Choroid plexus epithelial cell (primary cell): ENCODE measurements at regions not wholly inside any gene's neighbourhood (a gene's known extent, or its start where the extent isn't known, plus 50 kb on each side); places are given as distances from the start of the nearest gene placed in this dataset.
"Not testable (repeated sequence)": the region's sequence is repeated elsewhere in the genome, so short reads cannot be mapped to it uniquely, and the experiment has no call there.

ENCODE experiments used
- DNase-seq: peaks from one replicate; pipeline ENCODE4 v3.0.0-alpha.2; 2010; ENCODE audit warnings: low read depth
- H3K4me3 ChIP-seq: 2 replicates; pipeline ENCODE4 v1.5.1; 2011; ENCODE audit warnings: low read depth, mild to moderate bottlenecking, control low read depth, low read length, moderate library complexity
- CTCF ChIP-seq: conservative IDR thresholded peaks from 2 replicates; pipeline ENCODE4 v1.5.1; 2011; ENCODE audit warnings: low read depth, mild to moderate bottlenecking, control low read depth, inconsistent platforms, low read length, moderate library complexity

GRCh38 chr12:90682398-90682797 lies 272.6 kb downstream of the CCER1 start:
- H3K4me3 ChIP-seq: no peak overlapping the region
- no peak for TF ChIP-seq CTCF
- peak; percentile 58 for DNase-seq

- H3K4me3 ChIP-seq: no peak overlapping the region
- no peak for DNase-seq
- TF ChIP-seq CTCF: no peak
These were observed 275.3 kb downstream of the CCER1 start for GRCh38 chr12:90679674-90680073.

GRCh38 chr12:90677552-90677951 lies 277.4 kb downstream of the CCER1 start:
- H3K4me3 ChIP-seq: no peak overlapping the region
- no peak for DNase-seq
- no peak for TF ChIP-seq CTCF

- H3K4me3 ChIP-seq: no peak overlapping the region
- no peak for DNase-seq
- TF ChIP-seq CTCF: no peak
These were observed 277.9 kb downstream of the CCER1 start for GRCh38 chr12:90677055-90677454.

- H3K4me3 ChIP-seq: no peak overlapping the region
- TF ChIP-seq CTCF: no peak
- no peak for DNase-seq
These were observed 279.9 kb downstream of the CCER1 start for GRCh38 chr12:90675106-90675505.

- TF ChIP-seq CTCF: no peak
- DNase-seq: peak; percentile 54
- no peak overlapping the region for H3K4me3 ChIP-seq
These were observed 282.9 kb downstream of the CCER1 start for GRCh38 chr12:90672081-90672480.

GRCh38 chr12:90663949-90664348 lies 291.0 kb downstream of the CCER1 start:
- not testable (repeated sequence) for DNase-seq, H3K4me3 ChIP-seq

- DNase-seq: no peak
- no peak for TF ChIP-seq CTCF
- no peak overlapping the region for H3K4me3 ChIP-seq
These were observed 295.9 kb downstream of the CCER1 start for GRCh38 chr12:90659060-90659459.
